HepG2 (cell line): ENCODE measurements at regions not wholly inside any gene's neighbourhood (a gene's known extent, or its start where the extent isn't known, plus 50 kb on each side); places are given as distances from the start of the nearest gene placed in this dataset.

Source experiments
- ATAC-seq: fragments of 200-7000 bp; cut with Tn5 transposase; 3 replicates; pipeline ENCODE4 v1.9.1; 2020; ENCODE audit warnings: mild to moderate bottlenecking, moderate library complexity
- BruUV-seq: library from RNA; stranded (reverse); fragments of 400-500 nt; replicated peaks from 2 replicates; lab custom pipeline; 2021; lab: Mats Ljungman, UMichigan
- CTCF ChIA-PET: fragments of 300-600 bp; formaldehyde crosslinking; extraction: SDS; loops from one replicate; lab custom pipeline; 2021; ENCODE audit warnings: low total read pairs, inconsistent platforms, low intra/inter-chr PET ratio; lab: Yijun Ruan, JAX
- POLR2A ChIA-PET: fragments of 350-600 bp; sonication (Branson Sonifier 250); formaldehyde crosslinking; loops from one replicate; lab custom pipeline; 2020; ENCODE audit warnings: antibody characterized with exemption, inconsistent platforms; lab: Yijun Ruan, JAX
- DNase-seq: peaks from one replicate; pipeline ENCODE4 v3.0.0-alpha.2; 2015; ENCODE audit warnings: low spot score
- FAIRE-seq: peaks from 3 replicates; lab custom pipeline; 2011; peaks lifted over from hg19 to GRCh38; lab: Jason Lieb, UNC
- H2AFZ ChIP-seq: one replicate; pipeline ENCODE4 v1.6.1; 2011; ENCODE audit warnings: low read length, inconsistent platforms
- H3K27ac ChIP-seq: fragments of 300-600 bp; 3 replicates; pipeline ENCODE4 v1.8.0; 2011; ENCODE audit warnings: mixed run types, mild to moderate bottlenecking, mixed read lengths, low read length, inconsistent platforms; ENCODE audit not compliant: insufficient read depth; ENCODE audit errors: extremely low read length
- H3K27me3 ChIP-seq, 2 experiments: fragments of 200-600 bp in 1 of 2; 2 replicates in 1 of 2; 3 replicates in 1 of 2; pipeline versions ENCODE4 v1.6.0 to v1.8.0; 2011; ENCODE audit warnings: low read length in 2 of 2, mild to moderate bottlenecking in 2 of 2, moderate library complexity in 2 of 2, inconsistent platforms in 1 of 2; ENCODE audit not compliant: insufficient read depth in 2 of 2, control insufficient read depth in 1 of 2
- H3K36me3 ChIP-seq, 2 experiments: fragments of 200-600 bp in 1 of 2; replicated peaks in 1 of 2; 2 replicates in 1 of 2; 3 replicates in 1 of 2; pipeline versions ENCODE4 v1.5.1 to v1.8.0; 2011; ENCODE audit warnings: low read length in 2 of 2, inconsistent platforms in 1 of 2; ENCODE audit not compliant: insufficient read depth in 2 of 2, control insufficient read depth in 1 of 2
- H3K4me1 ChIP-seq: 2 replicates; pipeline ENCODE4 v1.5.1; 2012; ENCODE audit warnings: low read length, inconsistent platforms; ENCODE audit not compliant: insufficient read depth
- H3K4me2 ChIP-seq: 2 replicates; pipeline ENCODE4 v1.6.0; 2011; ENCODE audit warnings: low read depth, low read length, inconsistent platforms
- H3K4me3 ChIP-seq, 3 experiments: fragments of 200-600 bp in 1 of 3; sonication (generic), shearing (Covaris generic) in 1 of 3; replicated peaks in 1 of 3; 2 replicates each; pipeline ENCODE4 v1.5.1; 2011 to 2016; ENCODE audit warnings: low read length in 3 of 3, inconsistent platforms in 2 of 3, low read depth in 2 of 3, mild to moderate bottlenecking in 2 of 3, control low read depth in 1 of 3, mixed read lengths in 1 of 3; ENCODE audit not compliant: insufficient read depth in 1 of 3
- H3K79me2 ChIP-seq: one replicate; pipeline ENCODE4 v1.6.1; 2011; ENCODE audit warnings: low read length, inconsistent platforms; ENCODE audit not compliant: insufficient read depth
- H3K9ac ChIP-seq: 2 replicates; pipeline ENCODE4 v1.6.0; 2011; ENCODE audit warnings: mild to moderate bottlenecking, low read depth, low read length, inconsistent platforms; ENCODE audit not compliant: insufficient read depth
- H3K9me3 ChIP-seq: 2 replicates; pipeline ENCODE4 v1.5.1; 2012; ENCODE audit warnings: mild to moderate bottlenecking, low read length
- H4K20me1 ChIP-seq: 2 replicates; pipeline ENCODE4 v1.6.0; 2011; ENCODE audit warnings: inconsistent platforms, mild to moderate bottlenecking, low read length, moderate library complexity; ENCODE audit not compliant: insufficient read depth
- ATF3 ChIP-seq: sonication (generic); formaldehyde crosslinking; IDR thresholded peaks from 2 replicates; pipeline ENCODE4 v1.4.0; 2020; ENCODE audit warnings: missing genetic modification reagents
- FOSL2 ChIP-seq: sonication (generic); formaldehyde crosslinking; IDR thresholded peaks from 2 replicates; pipeline ENCODE4 v1.4.0; 2020; ENCODE audit warnings: missing genetic modification reagents
- GRHL1 ChIP-seq: sonication (generic); formaldehyde crosslinking; conservative IDR thresholded peaks from 2 replicates; pipeline ENCODE4 v1.8.0; 2022; ENCODE audit warnings: missing genetic modification reagents
- HNRNPUL1 ChIP-seq: fragments of 200-400 bp; formaldehyde crosslinking; IDR thresholded peaks from 2 replicates; pipeline ENCODE4 v1.6.1; 2017; ENCODE audit warnings: low read depth, mild to moderate bottlenecking, low read length, moderate library complexity
- HOXA7 ChIP-seq: sonication (generic); formaldehyde crosslinking; IDR thresholded peaks from 2 replicates; pipeline ENCODE4 v1.8.1; 2022; ENCODE audit warnings: mild to moderate bottlenecking, missing genetic modification reagents, moderate library complexity
- KDM5A ChIP-seq: fragments of 200-600 bp; sonication (generic); IDR thresholded peaks from 2 replicates; pipeline ENCODE4 v1.7.0; 2018; ENCODE audit warnings: antibody characterized with exemption, mild to moderate bottlenecking, low read length, borderline replicate concordance
- KLF9 ChIP-seq: IDR thresholded peaks from 2 replicates; pipeline ENCODE4 v1.6.1; 2016; ENCODE audit warnings: low read depth
- MAFK ChIP-seq, 2 experiments: IDR thresholded peaks in 1 of 2; conservative IDR thresholded peaks in 1 of 2; 2 replicates each; pipeline ENCODE4 v1.6.1; 2011; ENCODE audit warnings: improper control_type of control experiment in 2 of 2, low read length in 2 of 2
- MED8 ChIP-seq: sonication (generic); formaldehyde crosslinking; IDR thresholded peaks from 2 replicates; pipeline ENCODE4 v1.8.1; 2023; ENCODE audit warnings: mild to moderate bottlenecking, missing genetic modification reagents; ENCODE audit not compliant: insufficient replicate concordance
- MTA3 ChIP-seq: sonication (generic); formaldehyde crosslinking; IDR thresholded peaks from 2 replicates; pipeline ENCODE4 v1.4.0; 2020; ENCODE audit warnings: missing genetic modification reagents
- TAF1 ChIP-seq: sonication (generic); formaldehyde crosslinking; IDR thresholded peaks from 2 replicates; pipeline ENCODE4 v1.4.0; 2020; ENCODE audit warnings: missing genetic modification reagents
- ZNF20 ChIP-seq: sonication (generic); formaldehyde crosslinking; IDR thresholded peaks from 2 replicates; pipeline ENCODE4 v1.4.0; 2020; ENCODE audit warnings: mild to moderate bottlenecking, moderate library complexity, missing genetic modification reagents
- ZNF496 ChIP-seq: sonication (generic); formaldehyde crosslinking; IDR thresholded peaks from 2 replicates; pipeline ENCODE4 v1.8.1; 2023; ENCODE audit warnings: mild to moderate bottlenecking, moderate library complexity, missing genetic modification reagents; ENCODE audit not compliant: insufficient replicate concordance
- ZNF879 ChIP-seq: sonication (generic); formaldehyde crosslinking; IDR thresholded peaks from 2 replicates; pipeline ENCODE4 v1.8.1; 2023; ENCODE audit warnings: missing genetic modification reagents
- WGBS: methylation state at CpG from one replicate; pipeline ENCODE4 v1.1.6; 2017; ENCODE audit warnings: low lambda C conversion rate; 5-methylcytosine and 5-hydroxymethylcytosine counted together
- in situ Hi-C: cut with HindIII; loops from 2 replicates; pipeline ENCODE4 v1.10.0; 2017; ENCODE audit warnings: low pct_unique_long_range_greater_than_20kb; ENCODE audit not compliant: extremely low pct_ligation_motif_present
- intact Hi-C: fragments of 100-400 bp; cut with micrococcal nuclease; formaldehyde crosslinking; loops from one replicate; pipeline ENCODE4 v1.10.0; 2022; ENCODE audit not compliant: unreplicated experiment

GRCh38 chr1:103365860-103366569 lies 159.5 kb upstream of the RNPC3 start:
- Histone ChIP-seq H3K4me3 (no peak overlapping the region), H3K79me2 (no peaks in the 10 kb centered on the region), H3K27ac (no peak overlapping the region), H3K4me2 (no peak overlapping the region), H3K4me1 (no peaks in the 10 kb centered on the region), H3K9ac (no peak overlapping the region), H3K9me3 (0 out of 2 replicates have a peak, but pooled peaks cover 3% of the 10 kb centered on the region), H3K36me3 (no peaks in the 10 kb centered on the region), H4K20me1 (no peaks in the 10 kb centered on the region), H3K27me3 (no peaks in the 10 kb centered on the region), H2AFZ (no peak overlapping the region)
- ChIA-PET CTCF (no interaction called here), POLR2A (no interaction called here)
- FAIRE-seq, result no peak
- DNase-seq, result no peak
- ATAC-seq, result no peak
- in situ Hi-C loops (no loop called here), intact Hi-C loops (no loop called here)
- no TSS peak for BruUV-seq
- 27% methylated on average over 5 of the region's 5 CpGs for WGBS
- no peak for TF ChIP-seq FOSL2
- TF ChIP-seq KDM5A, result no peak
- TF ChIP-seq ATF3, result no peak

GRCh38 chr1:103363008-103363365 lies 162.5 kb upstream of the RNPC3 start:
- in situ Hi-C loops (no loop called here), intact Hi-C loops (no loop called here)
- DNase-seq (no peak), ATAC-seq (no peak), FAIRE-seq (no peak)
- Histone ChIP-seq H3K4me2 (no peak overlapping the region), H3K9ac (no peak overlapping the region), H4K20me1 (no peaks in the 10 kb centered on the region), H3K27me3 (no peaks in the 10 kb centered on the region), H3K9me3 (no peaks in the 10 kb centered on the region), H3K79me2 (no peaks in the 10 kb centered on the region), H2AFZ (no peak overlapping the region), H3K36me3 (no peaks in the 10 kb centered on the region), H3K4me1 (no peaks in the 10 kb centered on the region), H3K27ac (no peak overlapping the region), H3K4me3 (no peak overlapping the region)
- WGBS, result 63% methylated on average over 5 of the region's 5 CpGs
- BruUV-seq, result no TSS peak
- ChIA-PET CTCF (no interaction called here), POLR2A (no interaction called here)
- no peak for TF ChIP-seq MAFK (conservative IDR thresholded peaks at IDR 0.05 in 1 of 2, IDR thresholded peaks at IDR 0.05 in 1 of 2; ENCODE audit: low read length in 2 of 2)
- TF ChIP-seq GRHL1 (CRISPR knock-in tag), result no peak
- no peak for TF ChIP-seq MED8
- TF ChIP-seq KLF9 (CRISPR knock-in tag), result no peak
- no peak for TF ChIP-seq TAF1 (CRISPR knock-in tag)
- no peak for TF ChIP-seq MTA3 (CRISPR knock-in tag)
- TF ChIP-seq HOXA7 (CRISPR knock-in tag), result no peak
- no peak for TF ChIP-seq ZNF879 (CRISPR knock-in tag)
- no peak for TF ChIP-seq ZNF20 (CRISPR knock-in tag)
- TF ChIP-seq HNRNPUL1, result no peak
- no peak for TF ChIP-seq ZNF496 (CRISPR knock-in tag)
